Mesothelial cell of epicardium (in vitro differentiated cells): ENCODE measurements at regions not wholly inside any gene's neighbourhood (a gene's known extent, or its start where the extent isn't known, plus 50 kb on each side); places are given as distances from the start of the nearest gene placed in this dataset.

Experiments used
- DNase-seq, 2 experiments: peaks; one replicate each; pipeline ENCODE4 v3.0.0; 2021; ENCODE audit warnings: low spot score in 2 of 2; ENCODE audit not compliant: unreplicated experiment in 2 of 2
- H3K27ac Mint-ChIP-seq: 2 replicates; pipeline ENCODE4 v1.8.0; 2021; ENCODE audit warnings: mixed read lengths
- H3K27me3 Mint-ChIP-seq: 2 replicates; pipeline ENCODE4 v1.8.0; 2021; ENCODE audit warnings: low read depth, mixed read lengths
- H3K36me3 Mint-ChIP-seq: 2 replicates; pipeline ENCODE4 v1.8.0; 2021; ENCODE audit warnings: mixed read lengths
- H3K4me1 Mint-ChIP-seq: 2 replicates; pipeline ENCODE4 v1.8.0; 2021; ENCODE audit warnings: mixed read lengths
- H3K4me3 Mint-ChIP-seq: 2 replicates; pipeline ENCODE4 v1.8.0; 2021; ENCODE audit warnings: mild to moderate bottlenecking, moderate library complexity, mixed read lengths
- H3K9me3 Mint-ChIP-seq: 2 replicates; pipeline ENCODE4 v1.8.0; 2021; ENCODE audit warnings: mixed read lengths
- CTCF ChIP-seq: fragments of 200-600 bp; sonication (generic); IDR thresholded peaks from one replicate; pipeline ENCODE4 v1.5.0; 2021; ENCODE audit warnings: antibody characterized with exemption; ENCODE audit not compliant: unreplicated experiment

- Mint-ChIP-seq H3K4me1 (peaks cover 6% of the 10 kb centered on the region), H3K4me3 (no peak overlapping the region), H3K27ac (no peak overlapping the region), H3K9me3 (peaks cover 30% of the 10 kb centered on the region), H3K27me3 (peaks cover 15% of the 10 kb centered on the region), H3K36me3 (no peaks in the 10 kb centered on the region)
- no peak for DNase-seq
- no peak for TF ChIP-seq CTCF
Measured at GRCh38 chr22:19645391-19645790, 68.9 kb upstream of the SEPTIN5 start.

- TF ChIP-seq CTCF = no peak
- H3K27me3 Mint-ChIP-seq = peaks cover 19% of the 10 kb centered on the region
- no peak overlapping the region for H3K4me3 Mint-ChIP-seq
- DNase-seq = no peak
- peaks cover 30% of the 10 kb centered on the region for H3K9me3 Mint-ChIP-seq
- H3K4me1 Mint-ChIP-seq = peaks cover 6% of the 10 kb centered on the region
- no peak overlapping the region for H3K27ac Mint-ChIP-seq
- no peaks in the 10 kb centered on the region for H3K36me3 Mint-ChIP-seq
Measured at GRCh38 chr22:19645905-19646304, 68.4 kb upstream of the SEPTIN5 start.

GRCh38 chr22:19646383-19646782 lies 67.9 kb upstream of the SEPTIN5 start:
- H3K27me3 Mint-ChIP-seq = peaks cover 20% of the 10 kb centered on the region

GRCh38 chr22:19648419-19648929 lies 65.8 kb upstream of the SEPTIN5 start:
- peaks cover 30% of the 10 kb centered on the region for H3K9me3 Mint-ChIP-seq
- no peaks in the 10 kb centered on the region for H3K4me1 Mint-ChIP-seq
- no peak overlapping the region for H3K4me3 Mint-ChIP-seq
- H3K27ac Mint-ChIP-seq = no peak overlapping the region
- H3K36me3 Mint-ChIP-seq = no peaks in the 10 kb centered on the region
- peaks cover 32% of the 10 kb centered on the region for H3K27me3 Mint-ChIP-seq
- DNase-seq = no peak
- no peak for TF ChIP-seq CTCF

More at GRCh38 chr22:19646383-19646782, 67.9 kb upstream of the SEPTIN5 start:
- H3K27ac Mint-ChIP-seq = no peak overlapping the region
- peaks cover 3% of the 10 kb centered on the region for H3K4me1 Mint-ChIP-seq
- H3K9me3 Mint-ChIP-seq = peaks cover 30% of the 10 kb centered on the region
- DNase-seq = no peak
- H3K4me3 Mint-ChIP-seq = no peak overlapping the region
- no peaks in the 10 kb centered on the region for H3K36me3 Mint-ChIP-seq
- TF ChIP-seq CTCF = no peak

- Mint-ChIP-seq H3K27me3 (peaks cover 25% of the 10 kb centered on the region), H3K9me3 (peaks cover 21% of the 10 kb centered on the region), H3K4me3 (no peak overlapping the region), H3K36me3 (no peaks in the 10 kb centered on the region), H3K4me1 (no peaks in the 10 kb centered on the region), H3K27ac (no peak overlapping the region)
- DNase-seq = no peak
- no peak for TF ChIP-seq CTCF
Measured at GRCh38 chr22:19652316-19652715, 62.0 kb upstream of the SEPTIN5 start.

- TF ChIP-seq CTCF = no peak
- H3K36me3 Mint-ChIP-seq = no peaks in the 10 kb centered on the region
- peaks cover 25% of the 10 kb centered on the region for H3K27me3 Mint-ChIP-seq
- H3K27ac Mint-ChIP-seq = no peak overlapping the region
- H3K4me3 Mint-ChIP-seq = no peak overlapping the region
- no peaks in the 10 kb centered on the region for H3K4me1 Mint-ChIP-seq
- no peak for DNase-seq
- H3K9me3 Mint-ChIP-seq = peaks cover 7% of the 10 kb centered on the region
Measured at GRCh38 chr22:19654338-19654987, 59.8 kb upstream of the SEPTIN5 start.
